ENCODE measurements at regions not wholly inside any gene's neighbourhood (a gene's known extent, or its start where the extent isn't known, plus 50 kb on each side); places are given as distances from the start of the nearest gene placed in this dataset.
"Not testable (repeated sequence)": the region's sequence is repeated elsewhere in the genome, so short reads cannot be mapped to it uniquely, and the experiment has no call there.

GRCh38 chr21:8987896-8988295 lies 1533.5 kb upstream of the TPTE start:
- intact Hi-C loops (cut with micrococcal nuclease; ENCODE audit: unreplicated experiment); POLR2A ChIA-PET; H4K20me1 ChIP-seq (ENCODE audit: insufficient read depth, low read length); H3K4me1 ChIP-seq (ENCODE audit: insufficient read depth, low read length, poor library complexity, severe bottlenecking); H3K4me2 ChIP-seq (ENCODE audit: low read length); H2AFZ ChIP-seq (ENCODE audit: low read length); H3K79me2 ChIP-seq (ENCODE audit: insufficient read depth, low read depth, low read length); DNase-seq (ENCODE audit: low spot score); CTCF ChIA-PET (ENCODE audit: unreplicated experiment); BruUV-seq (replicated peaks); H3K9me2 ChIP-seq (ENCODE audit: insufficient read depth, low read length); H3K4me3 ChIP-seq (ENCODE audit: low read depth, low read length, poor library complexity, severe bottlenecking); H3K27ac ChIP-seq (ENCODE audit: low read depth, low read length, poor library complexity, severe bottlenecking); H3K36me3 ChIP-seq (ENCODE audit: insufficient read depth, low read length): not testable (repeated sequence)
- peaks cover 18% of the 10 kb centered on the region; the same call in 1 of the 2 replicates for H3K9me3 ChIP-seq (ENCODE audit: low read length)

- Histone ChIP-seq H3K79me2 (ENCODE audit: insufficient read depth, low read depth, low read length) (no peaks in the 10 kb centered on the region), H3K4me2 (ENCODE audit: low read length) (no peak overlapping the region), H3K36me3 (ENCODE audit: insufficient read depth, low read length) (no peaks in the 10 kb centered on the region), H3K9me2 (ENCODE audit: insufficient read depth, low read length) (no peaks in the 10 kb centered on the region), H3K4me3 (ENCODE audit: low read depth, low read length, poor library complexity, severe bottlenecking) (no peak overlapping the region), H2AFZ (ENCODE audit: low read length) (no peak overlapping the region), H3K4me1 (ENCODE audit: insufficient read depth, low read length, poor library complexity, severe bottlenecking) (no peaks in the 10 kb centered on the region), H4K20me1 (ENCODE audit: insufficient read depth, low read length) (no peaks in the 10 kb centered on the region), H3K27ac (ENCODE audit: low read depth, low read length, poor library complexity, severe bottlenecking) (no peak overlapping the region), H3K9me3 (ENCODE audit: low read length) (peaks cover 23% of the 10 kb centered on the region)
- no peak for DNase-seq (ENCODE audit: low spot score)
- BruUV-seq (replicated peaks) = no TSS peak
- ChIA-PET CTCF (ENCODE audit: unreplicated experiment) (no interaction called here), POLR2A (no interaction called here)
- no peak for TF ChIP-seq CTCF (conservative IDR thresholded peaks at IDR 0.05; ENCODE audit: low read length)
- no peak for TF ChIP-seq EZH2phosphoT487 (IDR thresholded peaks at IDR 0.05; ENCODE audit: borderline replicate concordance, low read depth, low read length)
- intact Hi-C loops (cut with micrococcal nuclease; ENCODE audit: unreplicated experiment) = no loop called here
Observed at GRCh38 chr21:8988696-8989095, 1532.7 kb upstream of the TPTE start.

DNA sequence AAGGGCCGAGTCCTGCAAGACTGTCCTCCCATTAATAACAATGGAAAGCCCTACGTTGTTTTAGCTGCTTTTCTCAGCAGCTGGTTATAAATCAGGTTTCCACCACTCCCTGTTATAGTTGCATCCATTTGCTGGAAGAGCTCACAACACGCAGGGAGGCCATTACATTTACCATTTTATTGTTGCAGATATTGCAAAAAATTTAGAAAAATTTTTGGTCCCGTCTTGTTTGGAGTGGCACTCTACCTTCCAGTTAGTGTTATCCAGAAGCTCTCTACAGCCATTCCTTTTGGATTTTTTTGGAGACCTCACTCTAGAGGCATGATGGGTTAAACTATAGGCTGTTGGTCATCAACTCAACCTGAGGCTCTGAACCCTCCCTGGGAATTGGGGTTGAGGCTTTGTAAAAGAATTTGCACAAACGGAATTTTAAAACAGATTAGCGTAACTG lies 1532.1 kb upstream of the TPTE start:
- Histone ChIP-seq H3K4me2 (ENCODE audit: low read length) (no peak overlapping the region), H3K79me2 (ENCODE audit: insufficient read depth, low read depth, low read length) (no peaks in the 10 kb centered on the region), H3K36me3 (ENCODE audit: insufficient read depth, low read length) (no peaks in the 10 kb centered on the region), H4K20me1 (ENCODE audit: insufficient read depth, low read length) (no peaks in the 10 kb centered on the region), H3K9me2 (ENCODE audit: insufficient read depth, low read length) (no peaks in the 10 kb centered on the region), H3K27ac (ENCODE audit: low read depth, low read length, poor library complexity, severe bottlenecking) (no peak overlapping the region), H2AFZ (ENCODE audit: low read length) (no peak overlapping the region), H3K9me3 (ENCODE audit: low read length) (peaks cover 29% of the 10 kb centered on the region), H3K4me3 (ENCODE audit: low read depth, low read length, poor library complexity, severe bottlenecking) (no peak overlapping the region), H3K4me1 (ENCODE audit: insufficient read depth, low read length, poor library complexity, severe bottlenecking) (no peaks in the 10 kb centered on the region)
- DNase-seq (ENCODE audit: low spot score) = no peak
- TF ChIP-seq EZH2phosphoT487 (IDR thresholded peaks at IDR 0.05; ENCODE audit: borderline replicate concordance, low read depth, low read length) = no peak
- no peak for TF ChIP-seq CTCF (conservative IDR thresholded peaks at IDR 0.05; ENCODE audit: low read length)
- POLR2A ChIA-PET = no interaction called here
- intact Hi-C loops (cut with micrococcal nuclease; ENCODE audit: unreplicated experiment) = no loop called here
- no TSS peak for BruUV-seq (replicated peaks)
- CTCF ChIA-PET (ENCODE audit: unreplicated experiment) = no interaction called here
